ENCODE measurements at regions not wholly inside any gene's neighbourhood (a gene's known extent, or its start where the extent isn't known, plus 50 kb on each side); places are given as distances from the start of the nearest gene placed in this dataset.
"Not testable (repeated sequence)": the region's sequence is repeated elsewhere in the genome, so short reads cannot be mapped to it uniquely, and the experiment has no call there.

- Histone ChIP-seq H3F3A (ENCODE audit: insufficient read depth, low read depth) (no peaks in the 10 kb centered on the region), H3K27me3 (ENCODE audit: insufficient read depth, low read depth) (no peaks in the 10 kb centered on the region), H3K4me1 (replicated peaks; ENCODE audit: insufficient read depth) (no peaks in the 10 kb centered on the region), H3K36me3 (ENCODE audit: low read depth) (no peaks in the 10 kb centered on the region), H4K20me1 (ENCODE audit: insufficient read depth) (no peaks in the 10 kb centered on the region), H3K4me3 (no peak overlapping the region), H3K79me2 (ENCODE audit: low read depth) (no peaks in the 10 kb centered on the region), H2AFZ (no peak overlapping the region), H3K27ac (no peak overlapping the region), H3K9me2 (ENCODE audit: insufficient read depth) (no peaks in the 10 kb centered on the region), H3K4me2 (no peak overlapping the region), H3K9me3 (ENCODE audit: insufficient read depth, low read depth) (no peaks in the 10 kb centered on the region)
- POLR2A ChIA-PET (ENCODE audit: unreplicated experiment): no interaction called here
- intact Hi-C loops (cut with micrococcal nuclease; ENCODE audit: unreplicated experiment): no loop called here
- DNase-seq: no peak
- CTCF ChIA-PET: no interaction called here
- no TSS peak for BruUV-seq (replicated peaks)
- no peak for TF ChIP-seq EZH2 (IDR thresholded peaks at IDR 0.05; ENCODE audit: low read depth)
- TF ChIP-seq CTCF (conservative IDR thresholded peaks at IDR 0.05): no peak
These were observed 141.1 kb upstream of the OR13F1 start for GRCh38 chr9:104362912-104363472.

DNA sequence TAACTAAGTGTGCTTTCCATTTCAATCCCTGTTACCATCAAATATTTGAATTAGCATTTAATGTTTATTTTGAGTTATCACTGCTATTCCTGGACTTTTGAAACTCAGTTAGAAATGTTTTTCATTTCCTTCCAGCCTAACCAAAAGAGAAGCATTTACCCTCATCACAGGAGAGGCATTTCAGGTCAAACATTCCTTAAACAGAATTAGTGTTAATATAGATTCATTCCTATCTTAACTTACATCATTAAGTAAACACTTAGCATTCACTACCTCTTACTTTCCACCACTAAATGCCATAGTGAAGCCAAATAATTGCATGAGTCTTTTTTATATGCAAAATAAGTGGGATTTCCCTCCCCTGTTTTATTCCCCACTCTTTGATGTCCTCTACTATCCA, 136.6 kb upstream of the OR13F1 start:
- no peak for DNase-seq
- Histone ChIP-seq H3F3A (ENCODE audit: insufficient read depth, low read depth) (no peaks in the 10 kb centered on the region), H3K36me3 (ENCODE audit: low read depth) (no peaks in the 10 kb centered on the region), H3K4me2 (no peak overlapping the region), H3K79me2 (ENCODE audit: low read depth) (no peaks in the 10 kb centered on the region), H4K20me1 (ENCODE audit: insufficient read depth) (no peaks in the 10 kb centered on the region), H3K4me1 (replicated peaks; ENCODE audit: insufficient read depth) (no peaks in the 10 kb centered on the region), H3K27ac (no peak overlapping the region), H3K27me3 (ENCODE audit: insufficient read depth, low read depth) (no peaks in the 10 kb centered on the region), H3K9me2 (ENCODE audit: insufficient read depth) (no peaks in the 10 kb centered on the region), H2AFZ (no peak overlapping the region), H3K4me3 (no peak overlapping the region), H3K9me3 (ENCODE audit: insufficient read depth, low read depth) (no peaks in the 10 kb centered on the region)
- ChIA-PET POLR2A (ENCODE audit: unreplicated experiment) (no interaction called here), CTCF (no interaction called here)
- no TSS peak for BruUV-seq (replicated peaks)
- TF ChIP-seq CTCF (conservative IDR thresholded peaks at IDR 0.05) (no peak), EZH2 (IDR thresholded peaks at IDR 0.05; ENCODE audit: low read depth) (no peak)
- intact Hi-C loops (cut with micrococcal nuclease; ENCODE audit: unreplicated experiment): no loop called here

- H3K27ac ChIP-seq; H3K36me3 ChIP-seq (ENCODE audit: low read depth); DNase-seq; H3K79me2 ChIP-seq (ENCODE audit: low read depth); H3F3A ChIP-seq (ENCODE audit: insufficient read depth, low read depth); intact Hi-C loops (cut with micrococcal nuclease; ENCODE audit: unreplicated experiment); CTCF ChIA-PET; POLR2A ChIA-PET (ENCODE audit: unreplicated experiment); H3K4me2 ChIP-seq; H3K4me1 ChIP-seq (replicated peaks; ENCODE audit: insufficient read depth); BruUV-seq (replicated peaks); H3K27me3 ChIP-seq (ENCODE audit: insufficient read depth, low read depth); H4K20me1 ChIP-seq (ENCODE audit: insufficient read depth); H3K9me2 ChIP-seq (ENCODE audit: insufficient read depth); H2AFZ ChIP-seq; H3K9me3 ChIP-seq (ENCODE audit: insufficient read depth, low read depth); H3K4me3 ChIP-seq: not testable (repeated sequence)
These were observed 135.7 kb upstream of the OR13F1 start for GRCh38 chr9:104368318-104368717.

- H3K79me2 ChIP-seq (ENCODE audit: low read depth): no peaks in the 10 kb centered on the region
- no peaks in the 10 kb centered on the region for H3K4me1 ChIP-seq (replicated peaks; ENCODE audit: insufficient read depth)
- TF ChIP-seq CTCF (conservative IDR thresholded peaks at IDR 0.05): no peak
- TF ChIP-seq EZH2 (IDR thresholded peaks at IDR 0.05; ENCODE audit: low read depth): no peak
- CTCF ChIA-PET: no interaction called here
- H3K9me3 ChIP-seq (ENCODE audit: insufficient read depth, low read depth): no peaks in the 10 kb centered on the region
- H3K27ac ChIP-seq: no peak overlapping the region
- H3F3A ChIP-seq (ENCODE audit: insufficient read depth, low read depth): no peaks in the 10 kb centered on the region
- intact Hi-C loops (cut with micrococcal nuclease; ENCODE audit: unreplicated experiment): no loop called here
- no peak overlapping the region for H3K4me3 ChIP-seq
- 0 out of 2 replicates have a peak, but pooled peaks cover 9% of the 10 kb centered on the region for H3K27me3 ChIP-seq (ENCODE audit: insufficient read depth, low read depth)
- no peaks in the 10 kb centered on the region for H3K36me3 ChIP-seq (ENCODE audit: low read depth)
- no peak overlapping the region for H2AFZ ChIP-seq
- no peaks in the 10 kb centered on the region for H4K20me1 ChIP-seq (ENCODE audit: insufficient read depth)
- no peak overlapping the region for H3K4me2 ChIP-seq
- POLR2A ChIA-PET (ENCODE audit: unreplicated experiment): no interaction called here
- BruUV-seq (replicated peaks): no TSS peak
- no peak for DNase-seq
- H3K9me2 ChIP-seq (ENCODE audit: insufficient read depth): no peaks in the 10 kb centered on the region
These were observed 129.4 kb upstream of the OR13F1 start for GRCh38 chr9:104374711-104375110.

Data from PC-9 (cell line).